HCT116 (cell line): ENCODE measurements at regions not wholly inside any gene's neighbourhood (a gene's known extent, or its start where the extent isn't known, plus 50 kb on each side); places are given as distances from the start of the nearest gene placed in this dataset.
A peak's percentile ranks its signal among the peaks of the same experiment; 100 is the strongest.

Source experiments
- CEBPB ChIP-seq: IDR thresholded peaks from 2 replicates; pipeline ENCODE4 v1.6.1; 2012; ENCODE audit warnings: low read depth
- EZH2 ChIP-seq: fragments of 200-600 bp; sonication (generic); IDR thresholded peaks from 2 replicates; pipeline ENCODE4 v1.6.1; 2017; ENCODE audit warnings: antibody characterized with exemption, mixed run types
- EZH2phosphoT487 ChIP-seq: fragments of 200-600 bp; IDR thresholded peaks from 2 replicates; pipeline ENCODE4 v1.6.1; 2018; ENCODE audit warnings: antibody characterized with exemption, borderline replicate concordance
- POLR2A ChIP-seq: IDR thresholded peaks from 2 replicates; pipeline ENCODE4 v1.7.0; 2011; ENCODE audit warnings: borderline replicate concordance; ENCODE audit not compliant: insufficient read depth, insufficient read length; ENCODE audit errors: extremely low read depth
- POLR2AphosphoS5 ChIP-seq: IDR thresholded peaks from 2 replicates; pipeline ENCODE4 v1.6.1; 2011; ENCODE audit warnings: mild to moderate bottlenecking, low read depth, low read length, moderate library complexity
- RAD21 ChIP-seq: IDR thresholded peaks from 2 replicates; pipeline ENCODE4 v1.6.1; 2012; ENCODE audit warnings: low read depth, mild to moderate bottlenecking
- SP1 ChIP-seq: IDR thresholded peaks from 2 replicates; pipeline ENCODE4 v1.6.1; 2012; ENCODE audit warnings: low read depth
- TCF7L2 ChIP-seq: IDR thresholded peaks from 2 replicates; pipeline ENCODE4 v1.7.0; 2011; ENCODE audit warnings: borderline replicate concordance, inconsistent platforms; ENCODE audit not compliant: insufficient read depth, insufficient read length; ENCODE audit errors: extremely low read depth
- ZNF274 ChIP-seq: fragments of 200-500 bp; sonication (Bioruptor generic); IDR thresholded peaks from 2 replicates; pipeline ENCODE4 v1.6.1; 2014; ENCODE audit warnings: mild to moderate bottlenecking, low read depth, low read length, inconsistent platforms
- TF ChIP-seq, protein P1 (sequence below), 3 experiments: fragments of 200-600 bp in 1 of 3; sonication (generic) in 1 of 3; IDR thresholded peaks in 2 of 3; conservative IDR thresholded peaks in 1 of 3; 2 replicates each; pipeline ENCODE4 v1.5.1; 2012 to 2017; ENCODE audit warnings: low read depth in 2 of 3, low read length in 2 of 3, antibody characterized with exemption in 1 of 3, borderline replicate concordance in 1 of 3, control low read depth in 1 of 3, mild to moderate bottlenecking in 1 of 3, mixed read lengths in 1 of 3, mixed run types in 1 of 3, moderate library complexity in 1 of 3; ENCODE audit not compliant: insufficient read depth in 1 of 3
- TF ChIP-seq, protein P2 (sequence below): IDR thresholded peaks from 2 replicates; pipeline ENCODE4 v1.6.1; 2012

DNA sequence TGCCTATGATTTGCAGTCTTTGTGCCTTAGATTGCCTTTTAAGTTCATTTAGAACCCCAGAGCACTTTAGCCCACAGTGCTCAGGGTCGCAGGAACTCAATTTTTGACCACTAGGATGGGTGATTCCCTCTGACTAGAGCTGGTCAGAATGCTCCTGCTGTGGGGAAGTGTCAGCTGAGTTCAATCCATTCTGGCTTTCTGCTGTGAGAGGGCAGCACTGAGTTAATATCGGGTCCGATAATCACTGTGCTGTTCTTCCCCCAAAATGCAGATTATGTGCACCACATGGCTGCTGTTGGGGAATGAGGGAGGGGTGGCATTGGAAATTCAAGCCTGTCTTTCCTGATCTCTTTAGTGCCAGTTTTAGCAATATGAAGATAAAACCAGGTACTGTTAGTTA, 886.4 kb downstream of the DNAJB9 start:
- TF ChIP-seq, protein P1, sequence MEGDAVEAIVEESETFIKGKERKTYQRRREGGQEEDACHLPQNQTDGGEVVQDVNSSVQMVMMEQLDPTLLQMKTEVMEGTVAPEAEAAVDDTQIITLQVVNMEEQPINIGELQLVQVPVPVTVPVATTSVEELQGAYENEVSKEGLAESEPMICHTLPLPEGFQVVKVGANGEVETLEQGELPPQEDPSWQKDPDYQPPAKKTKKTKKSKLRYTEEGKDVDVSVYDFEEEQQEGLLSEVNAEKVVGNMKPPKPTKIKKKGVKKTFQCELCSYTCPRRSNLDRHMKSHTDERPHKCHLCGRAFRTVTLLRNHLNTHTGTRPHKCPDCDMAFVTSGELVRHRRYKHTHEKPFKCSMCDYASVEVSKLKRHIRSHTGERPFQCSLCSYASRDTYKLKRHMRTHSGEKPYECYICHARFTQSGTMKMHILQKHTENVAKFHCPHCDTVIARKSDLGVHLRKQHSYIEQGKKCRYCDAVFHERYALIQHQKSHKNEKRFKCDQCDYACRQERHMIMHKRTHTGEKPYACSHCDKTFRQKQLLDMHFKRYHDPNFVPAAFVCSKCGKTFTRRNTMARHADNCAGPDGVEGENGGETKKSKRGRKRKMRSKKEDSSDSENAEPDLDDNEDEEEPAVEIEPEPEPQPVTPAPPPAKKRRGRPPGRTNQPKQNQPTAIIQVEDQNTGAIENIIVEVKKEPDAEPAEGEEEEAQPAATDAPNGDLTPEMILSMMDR (IDR thresholded peaks at IDR 0.05 in 2 of 3, conservative IDR thresholded peaks at IDR 0.05 in 1 of 3; ENCODE audit: borderline replicate concordance in 1 of 3, insufficient read depth in 1 of 3, low read depth in 2 of 3, low read length in 2 of 3) = peak in 2 of 3 experiments; percentile 21 to 38; a peak in 3 of 6 replicates
- no peak for TF ChIP-seq POLR2A
- no peak for TF ChIP-seq SP1
- no peak for TF ChIP-seq EZH2
- no peak for TF ChIP-seq EZH2phosphoT487
- TF ChIP-seq POLR2AphosphoS5 = no peak
- no peak for TF ChIP-seq TCF7L2
- TF ChIP-seq, protein P2, sequence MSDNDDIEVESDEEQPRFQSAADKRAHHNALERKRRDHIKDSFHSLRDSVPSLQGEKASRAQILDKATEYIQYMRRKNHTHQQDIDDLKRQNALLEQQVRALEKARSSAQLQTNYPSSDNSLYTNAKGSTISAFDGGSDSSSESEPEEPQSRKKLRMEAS = no peak
- no peak for TF ChIP-seq CEBPB
- TF ChIP-seq ZNF274 = no peak
- peak; percentile 28 for TF ChIP-seq RAD21
